ENCODE measurements at regions not wholly inside any gene's neighbourhood (a gene's known extent, or its start where the extent isn't known, plus 50 kb on each side); places are given as distances from the start of the nearest gene placed in this dataset.

GRCh38 chr7:68200051-68200670 is 1203.5 kb downstream of the TYW1 start:
- Histone ChIP-seq H3K4me1 (ENCODE audit: insufficient read depth, low read length) (no peaks in the 10 kb centered on the region), H3K4me2 (ENCODE audit: insufficient read depth, low read length) (no peak overlapping the region), H3K27ac (ENCODE audit: low read length) (no peak overlapping the region), H4K20me1 (ENCODE audit: insufficient read depth, low read length) (no peaks in the 10 kb centered on the region), H3K4me3 (ENCODE audit: low read depth in 1 of 2, low read length in 2 of 2) (no peak overlapping the region), H3K9me3 (ENCODE audit: insufficient read depth, low read length, severe bottlenecking) (no peaks in the 10 kb centered on the region), H3K27me3 (ENCODE audit: insufficient read depth, low read length, poor library complexity) (no peaks in the 10 kb centered on the region), H2AFZ (ENCODE audit: low read depth, low read length) (no peak overlapping the region), H3K9ac (ENCODE audit: low read depth, low read length) (no peak overlapping the region), H3K79me2 (ENCODE audit: insufficient read depth, low read length) (no peaks in the 10 kb centered on the region), H3K36me3 (ENCODE audit: insufficient read depth, low read length) (no peaks in the 10 kb centered on the region)
- DNase-seq (no peak), ATAC-seq (ENCODE audit: insufficient read depth, low read depth) (no peak)
- TF ChIP-seq EZH2 (IDR thresholded peaks at IDR 0.05; ENCODE audit: borderline replicate concordance, low read depth, low read length, severe bottlenecking) (no peak), CTCF (IDR thresholded peaks at IDR 0.05; ENCODE audit: borderline replicate concordance, extremely low read depth, low read length, poor library complexity, severe bottlenecking) (no peak)

- no peak overlapping the region for H3K4me3 ChIP-seq (ENCODE audit: low read depth in 1 of 2, low read length in 2 of 2)
- H2AFZ ChIP-seq (ENCODE audit: low read depth, low read length) = no peak overlapping the region
- no peaks in the 10 kb centered on the region for H3K4me1 ChIP-seq (ENCODE audit: insufficient read depth, low read length)
- no peaks in the 10 kb centered on the region for H3K27me3 ChIP-seq (ENCODE audit: insufficient read depth, low read length, poor library complexity)
- TF ChIP-seq EZH2 (IDR thresholded peaks at IDR 0.05; ENCODE audit: borderline replicate concordance, low read depth, low read length, severe bottlenecking) (no peak), CTCF (IDR thresholded peaks at IDR 0.05; ENCODE audit: borderline replicate concordance, extremely low read depth, low read length, poor library complexity, severe bottlenecking) (no peak)
- peaks cover 12% of the 10 kb centered on the region for H3K9me3 ChIP-seq (ENCODE audit: insufficient read depth, low read length, severe bottlenecking)
- DNase-seq (no peak), ATAC-seq (ENCODE audit: insufficient read depth, low read depth) (no peak)
- no peak overlapping the region for H3K9ac ChIP-seq (ENCODE audit: low read depth, low read length)
- H3K79me2 ChIP-seq (ENCODE audit: insufficient read depth, low read length) = no peaks in the 10 kb centered on the region
- no peaks in the 10 kb centered on the region for H3K36me3 ChIP-seq (ENCODE audit: insufficient read depth, low read length)
- H3K4me2 ChIP-seq (ENCODE audit: insufficient read depth, low read length) = no peak overlapping the region
- H4K20me1 ChIP-seq (ENCODE audit: insufficient read depth, low read length) = no peaks in the 10 kb centered on the region
- no peak overlapping the region for H3K27ac ChIP-seq (ENCODE audit: low read length)
Observed at GRCh38 chr7:68203251-68203650, 1206.6 kb downstream of the TYW1 start.

GRCh38 chr7:68205826-68206225 is 1209.2 kb downstream of the TYW1 start:
- H3K9me3 ChIP-seq (ENCODE audit: insufficient read depth, low read length, severe bottlenecking) = peaks cover 12% of the 10 kb centered on the region
- H3K79me2 ChIP-seq (ENCODE audit: insufficient read depth, low read length) = no peaks in the 10 kb centered on the region
- TF ChIP-seq CTCF (IDR thresholded peaks at IDR 0.05; ENCODE audit: borderline replicate concordance, extremely low read depth, low read length, poor library complexity, severe bottlenecking) (no peak), EZH2 (IDR thresholded peaks at IDR 0.05; ENCODE audit: borderline replicate concordance, low read depth, low read length, severe bottlenecking) (no peak)
- ATAC-seq (ENCODE audit: insufficient read depth, low read depth) = no peak
- no peak overlapping the region for H2AFZ ChIP-seq (ENCODE audit: low read depth, low read length)
- no peak overlapping the region for H3K9ac ChIP-seq (ENCODE audit: low read depth, low read length)
- no peak overlapping the region for H3K4me3 ChIP-seq (ENCODE audit: low read depth in 1 of 2, low read length in 2 of 2)
- H3K4me2 ChIP-seq (ENCODE audit: insufficient read depth, low read length) = no peak overlapping the region
- H4K20me1 ChIP-seq (ENCODE audit: insufficient read depth, low read length) = no peaks in the 10 kb centered on the region
- H3K27ac ChIP-seq (ENCODE audit: low read length) = no peak overlapping the region
- no peaks in the 10 kb centered on the region for H3K27me3 ChIP-seq (ENCODE audit: insufficient read depth, low read length, poor library complexity)
- no peaks in the 10 kb centered on the region for H3K36me3 ChIP-seq (ENCODE audit: insufficient read depth, low read length)
- no peaks in the 10 kb centered on the region for H3K4me1 ChIP-seq (ENCODE audit: insufficient read depth, low read length)
- DNase-seq = no peak

Measured in DND-41 (cell line).